EH (cell line): ENCODE measurements at regions not wholly inside any gene's neighbourhood (a gene's known extent, or its start where the extent isn't known, plus 50 kb on each side); places are given as distances from the start of the nearest gene placed in this dataset.

Source experiments
- DNase-seq: peaks from one replicate; pipeline ENCODE4 v3.0.0-alpha.2; 2015; ENCODE audit warnings: low read depth

- no peak for DNase-seq
These were observed 256.9 kb downstream of the ZNF536 start for GRCh38 chr19:30629086-30629485.

GRCh38 chr19:30626626-30626966, 254.4 kb downstream of the ZNF536 start:
- no peak for DNase-seq

GRCh38 chr19:30625947-30626625, 253.9 kb downstream of the ZNF536 start:
- no peak for DNase-seq

- no peak for DNase-seq
These were observed 250.1 kb downstream of the ZNF536 start for GRCh38 chr19:30622276-30622675.

GRCh38 chr19:30621326-30621920, 249.2 kb downstream of the ZNF536 start:
- DNase-seq: no peak

- DNase-seq: no peak
These were observed 248.2 kb downstream of the ZNF536 start for GRCh38 chr19:30620354-30620753.

- DNase-seq: no peak
These were observed 237.6 kb downstream of the ZNF536 start for GRCh38 chr19:30609656-30610270.

GRCh38 chr19:30608471-30608870, 236.3 kb downstream of the ZNF536 start:
- no peak for DNase-seq
